Nephron progenitor cell (in vitro differentiated cells): ENCODE measurements at regions not wholly inside any gene's neighbourhood (a gene's known extent, or its start where the extent isn't known, plus 50 kb on each side); places are given as distances from the start of the nearest gene placed in this dataset.
A peak's percentile ranks its signal among the peaks of the same experiment; 100 is the strongest.

ENCODE experiments used
- DNase-seq: peaks from one replicate; pipeline ENCODE4 v3.0.0; 2021
- H3K27ac Mint-ChIP-seq: 2 replicates; pipeline ENCODE4 v1.8.0; 2021; ENCODE audit warnings: mild to moderate bottlenecking, moderate library complexity, mixed read lengths
- H3K27me3 Mint-ChIP-seq: 2 replicates; pipeline ENCODE4 v1.8.0; 2021; ENCODE audit warnings: mild to moderate bottlenecking, low read depth, mixed read lengths; ENCODE audit not compliant: poor library complexity
- H3K36me3 Mint-ChIP-seq: 2 replicates; pipeline ENCODE4 v1.8.0; 2021; ENCODE audit warnings: low read depth, mixed read lengths
- H3K4me1 Mint-ChIP-seq: 2 replicates; pipeline ENCODE4 v1.8.0; 2021; ENCODE audit warnings: mixed read lengths
- H3K4me3 Mint-ChIP-seq: 2 replicates; pipeline ENCODE4 v1.8.0; 2021; ENCODE audit warnings: mild to moderate bottlenecking, moderate library complexity, mixed read lengths
- H3K9me3 Mint-ChIP-seq: 2 replicates; pipeline ENCODE4 v1.8.0; 2021; ENCODE audit warnings: mild to moderate bottlenecking, moderate library complexity, mixed read lengths
- TF ChIP-seq, protein P1 (sequence below): fragments of 200-600 bp; sonication (generic); IDR thresholded peaks from 2 replicates; pipeline ENCODE4 v1.5.0; 2021; ENCODE audit warnings: antibody characterized with exemption

DNA sequence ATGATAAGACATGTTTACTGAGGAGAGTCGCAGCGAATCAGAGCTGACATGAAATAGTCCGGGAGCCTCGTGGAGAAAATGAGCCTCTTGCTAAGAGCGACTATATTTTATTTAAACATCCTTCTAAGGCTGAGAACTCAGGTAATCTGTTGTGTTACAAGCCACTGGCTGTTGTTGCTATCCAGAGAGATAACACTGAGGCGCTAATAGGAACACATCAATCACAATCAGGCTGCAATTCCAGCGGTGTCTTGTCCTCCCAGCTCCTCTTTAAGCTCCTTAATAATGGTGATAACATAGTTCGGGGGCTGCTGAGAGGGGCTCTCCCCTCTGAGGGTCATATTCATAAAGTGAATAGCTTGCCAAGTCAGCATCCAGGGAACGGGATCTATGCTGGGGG, 95.1 kb downstream of the INSIG2 start:
- Mint-ChIP-seq H3K36me3 (no peaks in the 10 kb centered on the region), H3K4me3 (peak overlapping the region; percentile 23), H3K9me3 (no peaks in the 10 kb centered on the region), H3K27me3 (peaks cover 13% of the 10 kb centered on the region), H3K27ac (peak overlapping the region; percentile 80), H3K4me1 (peaks cover 61% of the 10 kb centered on the region)
- no peak for DNase-seq
- TF ChIP-seq, protein P1, sequence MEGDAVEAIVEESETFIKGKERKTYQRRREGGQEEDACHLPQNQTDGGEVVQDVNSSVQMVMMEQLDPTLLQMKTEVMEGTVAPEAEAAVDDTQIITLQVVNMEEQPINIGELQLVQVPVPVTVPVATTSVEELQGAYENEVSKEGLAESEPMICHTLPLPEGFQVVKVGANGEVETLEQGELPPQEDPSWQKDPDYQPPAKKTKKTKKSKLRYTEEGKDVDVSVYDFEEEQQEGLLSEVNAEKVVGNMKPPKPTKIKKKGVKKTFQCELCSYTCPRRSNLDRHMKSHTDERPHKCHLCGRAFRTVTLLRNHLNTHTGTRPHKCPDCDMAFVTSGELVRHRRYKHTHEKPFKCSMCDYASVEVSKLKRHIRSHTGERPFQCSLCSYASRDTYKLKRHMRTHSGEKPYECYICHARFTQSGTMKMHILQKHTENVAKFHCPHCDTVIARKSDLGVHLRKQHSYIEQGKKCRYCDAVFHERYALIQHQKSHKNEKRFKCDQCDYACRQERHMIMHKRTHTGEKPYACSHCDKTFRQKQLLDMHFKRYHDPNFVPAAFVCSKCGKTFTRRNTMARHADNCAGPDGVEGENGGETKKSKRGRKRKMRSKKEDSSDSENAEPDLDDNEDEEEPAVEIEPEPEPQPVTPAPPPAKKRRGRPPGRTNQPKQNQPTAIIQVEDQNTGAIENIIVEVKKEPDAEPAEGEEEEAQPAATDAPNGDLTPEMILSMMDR, result no peak

DNA sequence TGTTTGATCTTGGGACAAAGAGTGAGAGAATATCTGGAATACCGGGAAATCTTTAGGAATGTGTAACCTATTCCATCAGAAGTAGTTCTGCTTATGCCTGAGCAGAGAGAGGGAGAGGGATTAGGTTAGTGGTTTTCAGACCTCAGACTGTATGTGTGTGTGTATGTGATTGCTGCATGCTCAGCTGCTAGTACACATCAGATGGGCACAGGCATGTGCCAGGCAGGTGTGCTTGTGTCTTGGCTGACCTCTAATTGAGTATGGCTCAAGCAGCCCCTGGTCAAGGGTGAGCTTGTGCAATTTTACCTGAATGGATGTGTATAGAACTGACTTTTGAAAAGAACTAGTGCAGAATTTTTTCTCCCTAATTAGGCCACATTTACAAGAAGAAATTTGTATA, 91.2 kb downstream of the INSIG2 start:
- Mint-ChIP-seq H3K4me1 (peaks cover 43% of the 10 kb centered on the region), H3K27me3 (peaks cover 16% of the 10 kb centered on the region)
- TF ChIP-seq, protein P1, result no peak

DNA sequence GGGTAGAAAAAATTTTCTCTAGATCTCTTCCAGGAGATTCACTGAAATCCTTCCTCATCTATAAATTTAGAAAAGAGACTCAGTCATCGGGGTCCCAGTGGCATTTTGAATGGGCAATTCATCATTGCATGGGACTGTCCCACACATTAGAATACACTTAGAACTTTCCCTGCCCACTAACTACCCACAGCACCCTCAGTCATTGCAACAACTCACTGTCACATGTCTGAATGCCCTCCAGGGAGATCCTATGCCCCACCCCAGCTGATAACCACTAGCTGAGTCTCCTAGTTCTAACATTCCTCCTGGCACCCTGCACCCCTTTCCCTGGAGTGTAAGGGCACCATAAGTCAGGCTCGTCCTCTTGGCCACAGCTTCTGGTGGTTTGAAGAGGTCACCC, 89.6 kb downstream of the INSIG2 start:
- Mint-ChIP-seq H3K36me3 (no peaks in the 10 kb centered on the region), H3K9me3 (no peaks in the 10 kb centered on the region), H3K4me1 (peaks cover 30% of the 10 kb centered on the region), H3K27ac (no peak overlapping the region), H3K27me3 (peaks cover 13% of the 10 kb centered on the region), H3K4me3 (no peak overlapping the region)
- TF ChIP-seq, protein P1, result no peak
- DNase-seq, result no peak

More for the DNA sequence above, 91.2 kb downstream of the INSIG2 start:
- H3K27ac Mint-ChIP-seq, result no peak overlapping the region
- no peaks in the 10 kb centered on the region for H3K36me3 Mint-ChIP-seq
- H3K9me3 Mint-ChIP-seq, result no peaks in the 10 kb centered on the region
- H3K4me3 Mint-ChIP-seq, result no peak overlapping the region
- DNase-seq, result no peak

DNA sequence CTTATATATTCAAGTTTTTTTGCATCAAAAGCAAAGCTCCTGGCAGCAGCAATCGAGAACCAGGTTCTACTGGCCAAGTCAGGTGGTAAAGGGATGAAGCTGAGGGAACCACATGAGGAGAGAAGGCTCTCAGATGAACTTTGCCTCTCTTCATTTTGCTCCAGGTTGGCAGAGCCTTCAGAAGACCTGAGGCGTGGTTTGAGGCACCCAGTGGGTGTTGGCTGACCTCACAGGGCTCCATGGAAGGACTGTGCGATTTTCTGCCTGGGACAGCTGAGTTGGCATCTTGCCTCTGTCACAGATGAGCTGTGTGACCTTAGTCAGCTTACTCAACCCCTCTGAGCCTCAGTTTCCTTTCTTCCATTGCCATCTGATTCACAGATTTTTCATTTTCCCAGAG, 89.0 kb downstream of the INSIG2 start:
- no peak for DNase-seq
- H3K4me1 Mint-ChIP-seq, result peaks cover 24% of the 10 kb centered on the region
- H3K4me3 Mint-ChIP-seq, result no peak overlapping the region
- H3K27me3 Mint-ChIP-seq, result peaks cover 13% of the 10 kb centered on the region
- H3K27ac Mint-ChIP-seq, result no peak overlapping the region
- TF ChIP-seq, protein P1, result no peak
- no peaks in the 10 kb centered on the region for H3K36me3 Mint-ChIP-seq
- no peaks in the 10 kb centered on the region for H3K9me3 Mint-ChIP-seq

DNA sequence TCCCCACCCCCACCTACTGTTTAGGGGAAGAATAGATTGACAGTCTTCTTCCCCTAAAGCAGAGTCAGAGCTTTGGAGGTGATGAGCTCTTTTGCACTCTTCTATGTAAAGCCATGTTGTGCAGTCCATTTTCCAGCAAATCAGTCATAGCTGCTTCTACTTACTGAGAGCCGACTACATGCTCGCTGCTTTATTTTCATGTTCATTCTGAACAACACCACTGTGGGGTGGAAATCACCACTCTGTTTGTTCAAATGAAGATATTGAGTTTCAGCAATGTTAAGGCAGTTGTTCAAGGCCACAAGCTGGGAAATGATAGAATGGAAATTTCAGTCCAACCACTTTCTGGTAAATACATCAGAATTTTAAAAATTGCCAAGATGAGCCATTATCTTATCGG, 88.3 kb downstream of the INSIG2 start:
- TF ChIP-seq, protein P1, result no peak
- Mint-ChIP-seq H3K27ac (peak overlapping the region; percentile 24), H3K4me3 (no peak overlapping the region), H3K4me1 (peaks cover 20% of the 10 kb centered on the region), H3K36me3 (no peaks in the 10 kb centered on the region), H3K27me3 (peaks cover 13% of the 10 kb centered on the region), H3K9me3 (no peaks in the 10 kb centered on the region)
- no peak for DNase-seq

DNA sequence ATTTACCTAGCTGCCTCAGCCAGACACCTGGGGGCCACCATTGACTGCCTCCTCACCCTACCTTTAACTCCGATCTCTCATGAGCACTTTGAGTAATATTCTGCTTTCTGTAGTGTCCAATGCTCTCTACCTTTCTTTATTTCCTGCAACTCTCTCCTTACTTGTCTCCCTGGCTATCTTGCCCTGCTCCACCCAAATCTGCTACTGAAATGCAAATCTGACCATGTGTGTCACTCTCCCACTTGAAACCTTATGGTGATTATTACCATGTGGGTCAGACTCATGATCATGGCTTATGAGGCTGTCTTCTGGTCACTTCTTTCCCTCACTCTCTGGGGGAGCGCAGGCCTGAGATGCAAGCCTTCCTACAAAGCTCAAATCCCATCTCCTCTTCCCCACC, 83.3 kb downstream of the INSIG2 start:
- TF ChIP-seq, protein P1, result no peak
- Mint-ChIP-seq H3K36me3 (no peaks in the 10 kb centered on the region), H3K9me3 (no peaks in the 10 kb centered on the region), H3K4me1 (peaks cover 3% of the 10 kb centered on the region), H3K4me3 (no peak overlapping the region), H3K27me3 (peaks cover 7% of the 10 kb centered on the region), H3K27ac (no peak overlapping the region)
- no peak for DNase-seq
